ENCODE measurements at regions not wholly inside any gene's neighbourhood (a gene's known extent, or its start where the extent isn't known, plus 50 kb on each side); places are given as distances from the start of the nearest gene placed in this dataset.
"Not testable (repeated sequence)": the region's sequence is repeated elsewhere in the genome, so short reads cannot be mapped to it uniquely, and the experiment has no call there.

- peaks cover 8% of the 10 kb centered on the region for H3K9me3 ChIP-seq (ENCODE audit: control insufficient read depth, insufficient read depth, low read length)
- Mint-ChIP-seq H3K4me1 (no peaks in the 10 kb centered on the region), H3K4me3 (no peak overlapping the region), H3K9me3 (peaks cover 0 to 9% of the 10 kb centered on the region in 2 donors), H3K27ac (no peak overlapping the region), H3K36me3 (no peaks in the 10 kb centered on the region), H3K27me3 (ENCODE audit: low read depth in 2 of 2) (peaks cover 6 to 14% of the 10 kb centered on the region in 2 donors)
- DNase-seq (no peak), ATAC-seq (no peak)
- H3K27me3 ChIP-seq (ENCODE audit: control insufficient read depth, insufficient read depth, low read length): no peaks in the 10 kb centered on the region
- TF ChIP-seq, protein P1, sequence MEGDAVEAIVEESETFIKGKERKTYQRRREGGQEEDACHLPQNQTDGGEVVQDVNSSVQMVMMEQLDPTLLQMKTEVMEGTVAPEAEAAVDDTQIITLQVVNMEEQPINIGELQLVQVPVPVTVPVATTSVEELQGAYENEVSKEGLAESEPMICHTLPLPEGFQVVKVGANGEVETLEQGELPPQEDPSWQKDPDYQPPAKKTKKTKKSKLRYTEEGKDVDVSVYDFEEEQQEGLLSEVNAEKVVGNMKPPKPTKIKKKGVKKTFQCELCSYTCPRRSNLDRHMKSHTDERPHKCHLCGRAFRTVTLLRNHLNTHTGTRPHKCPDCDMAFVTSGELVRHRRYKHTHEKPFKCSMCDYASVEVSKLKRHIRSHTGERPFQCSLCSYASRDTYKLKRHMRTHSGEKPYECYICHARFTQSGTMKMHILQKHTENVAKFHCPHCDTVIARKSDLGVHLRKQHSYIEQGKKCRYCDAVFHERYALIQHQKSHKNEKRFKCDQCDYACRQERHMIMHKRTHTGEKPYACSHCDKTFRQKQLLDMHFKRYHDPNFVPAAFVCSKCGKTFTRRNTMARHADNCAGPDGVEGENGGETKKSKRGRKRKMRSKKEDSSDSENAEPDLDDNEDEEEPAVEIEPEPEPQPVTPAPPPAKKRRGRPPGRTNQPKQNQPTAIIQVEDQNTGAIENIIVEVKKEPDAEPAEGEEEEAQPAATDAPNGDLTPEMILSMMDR (IDR thresholded peaks at IDR 0.05): no peak
- H3K4me1 ChIP-seq (ENCODE audit: control insufficient read depth, insufficient read depth, low read length): no peaks in the 10 kb centered on the region
- no peak overlapping the region for H3K27ac ChIP-seq (ENCODE audit: low read length)
- no peak overlapping the region for H3K4me3 ChIP-seq (ENCODE audit: low read length)
- intact Hi-C loops (cut with micrococcal nuclease): no loop called here
- H3K36me3 ChIP-seq (ENCODE audit: control insufficient read depth, insufficient read depth, low read length): no peaks in the 10 kb centered on the region
- 89% methylated on average over 16 of the region's 16 CpGs for WGBS (ENCODE audit: insufficient coverage)
Measured at GRCh38 chr6:169093770-169094551, 159.7 kb downstream of the THBS2 start.

DNA sequence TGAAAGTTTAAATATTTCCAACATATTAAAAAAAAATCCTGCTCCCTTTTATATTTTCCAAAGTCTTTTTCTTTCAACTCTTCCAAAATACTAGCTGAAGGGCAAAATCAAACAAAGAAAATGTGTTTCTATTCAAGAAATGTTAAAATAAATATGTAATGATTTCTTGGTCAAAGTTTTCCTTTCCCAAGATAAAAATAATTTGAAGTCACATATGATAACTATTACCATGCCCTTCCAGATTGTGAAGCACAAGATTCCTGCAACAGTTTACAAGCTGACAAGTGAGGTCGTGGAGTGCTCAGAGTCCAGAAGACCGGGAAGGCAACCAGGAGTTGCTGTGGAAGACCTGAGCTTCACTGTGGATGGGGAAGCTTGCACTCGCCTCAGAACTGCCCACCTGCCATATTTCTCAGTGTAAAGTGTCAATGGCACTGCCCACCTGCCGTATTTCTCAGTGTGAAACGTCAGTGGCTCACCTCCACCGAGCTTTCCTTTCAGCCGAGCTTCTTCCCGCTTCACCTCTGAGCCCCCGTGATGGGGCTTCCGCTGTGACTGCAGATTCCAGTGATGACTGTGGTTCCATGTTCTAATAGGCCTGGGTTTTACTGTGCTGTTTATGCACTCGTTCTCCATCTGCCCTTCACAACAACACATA is 160.5 kb downstream of the THBS2 start:
- H3K27me3 ChIP-seq (ENCODE audit: control insufficient read depth, insufficient read depth, low read length): no peaks in the 10 kb centered on the region
- H3K4me3 ChIP-seq (ENCODE audit: low read length): no peak overlapping the region
- no peaks in the 10 kb centered on the region for H3K36me3 ChIP-seq (ENCODE audit: control insufficient read depth, insufficient read depth, low read length)
- Mint-ChIP-seq H3K27me3 (ENCODE audit: low read depth in 2 of 2) (peaks cover 8 to 10% of the 10 kb centered on the region in 2 donors), H3K27ac (no peak overlapping the region), H3K4me1 (no peaks in the 10 kb centered on the region), H3K4me3 (no peak overlapping the region), H3K9me3 (peaks cover 0 to 9% of the 10 kb centered on the region in 2 donors), H3K36me3 (no peaks in the 10 kb centered on the region)
- intact Hi-C loops (cut with micrococcal nuclease): no loop called here
- TF ChIP-seq, protein P1 (IDR thresholded peaks at IDR 0.05): no peak
- WGBS (ENCODE audit: insufficient coverage): 81% methylated on average over 11 of the region's 11 CpGs
- H3K4me1 ChIP-seq (ENCODE audit: control insufficient read depth, insufficient read depth, low read length): no peaks in the 10 kb centered on the region
- no peak overlapping the region for H3K27ac ChIP-seq (ENCODE audit: low read length)
- no peak for DNase-seq
- H3K9me3 ChIP-seq (ENCODE audit: control insufficient read depth, insufficient read depth, low read length): peaks cover 8% of the 10 kb centered on the region
- ATAC-seq: no peak

GRCh38 chr6:169092375-169092774 is 161.3 kb downstream of the THBS2 start:
- no peak overlapping the region for H3K4me3 ChIP-seq (ENCODE audit: low read length)
- H3K36me3 ChIP-seq (ENCODE audit: control insufficient read depth, insufficient read depth, low read length): no peaks in the 10 kb centered on the region
- Mint-ChIP-seq H3K27ac (no peak overlapping the region), H3K4me3 (no peak overlapping the region), H3K4me1 (no peaks in the 10 kb centered on the region), H3K27me3 (ENCODE audit: low read depth in 2 of 2) (peaks cover 4 to 8% of the 10 kb centered on the region in 2 donors), H3K36me3 (no peaks in the 10 kb centered on the region), H3K9me3 (peaks cover 0 to 9% of the 10 kb centered on the region in 2 donors)
- ATAC-seq (no peak), DNase-seq (no peak)
- no peak overlapping the region for H3K27ac ChIP-seq (ENCODE audit: low read length)
- intact Hi-C loops (cut with micrococcal nuclease): no loop called here
- H3K9me3 ChIP-seq (ENCODE audit: control insufficient read depth, insufficient read depth, low read length): peaks cover 8% of the 10 kb centered on the region
- TF ChIP-seq, protein P1 (IDR thresholded peaks at IDR 0.05): no peak
- 85% methylated on average over 3 of the region's 3 CpGs for WGBS (ENCODE audit: insufficient coverage)
- no peaks in the 10 kb centered on the region for H3K4me1 ChIP-seq (ENCODE audit: control insufficient read depth, insufficient read depth, low read length)
- H3K27me3 ChIP-seq (ENCODE audit: control insufficient read depth, insufficient read depth, low read length): no peaks in the 10 kb centered on the region

DNA sequence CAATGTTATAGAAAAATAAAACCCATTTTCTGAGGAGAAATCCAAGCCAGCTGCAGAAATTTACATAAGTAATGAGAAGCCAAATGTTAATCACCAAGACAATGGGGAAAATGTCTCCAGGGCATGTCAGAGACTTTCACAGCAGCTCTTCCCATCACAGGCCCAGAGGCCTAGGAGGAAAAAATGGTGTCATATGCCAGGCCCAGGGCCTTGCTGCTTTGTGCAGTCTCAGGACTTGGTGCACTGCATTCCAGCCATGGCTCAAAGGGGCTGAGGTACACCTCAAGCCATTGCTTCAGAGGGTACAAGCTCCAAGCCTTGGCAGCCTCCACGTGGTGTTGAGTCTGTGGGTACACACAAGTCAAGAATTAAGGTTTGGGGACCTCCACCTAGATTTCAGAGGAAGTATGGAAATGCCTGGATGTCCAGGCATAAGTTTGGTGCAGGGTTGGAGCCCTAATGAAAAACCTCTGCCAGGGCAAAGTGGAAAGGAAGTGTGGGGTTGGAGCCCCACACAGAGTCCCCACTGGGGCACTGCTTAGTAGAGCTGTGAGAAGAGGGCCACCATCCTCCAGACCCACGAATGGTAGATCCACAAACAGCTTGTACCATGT is 163.0 kb downstream of the THBS2 start:
- H3K4me3 Mint-ChIP-seq; H3K9me3 Mint-ChIP-seq; H3K9me3 ChIP-seq (ENCODE audit: control insufficient read depth, insufficient read depth, low read length); H3K27ac ChIP-seq (ENCODE audit: low read length); H3K4me1 Mint-ChIP-seq; DNase-seq; intact Hi-C loops (cut with micrococcal nuclease); H3K27me3 Mint-ChIP-seq (ENCODE audit: low read depth in 2 of 2); H3K36me3 Mint-ChIP-seq; H3K27ac Mint-ChIP-seq; H3K4me3 ChIP-seq (ENCODE audit: low read length); H3K4me1 ChIP-seq (ENCODE audit: control insufficient read depth, insufficient read depth, low read length); ATAC-seq; H3K36me3 ChIP-seq (ENCODE audit: control insufficient read depth, insufficient read depth, low read length); H3K27me3 ChIP-seq (ENCODE audit: control insufficient read depth, insufficient read depth, low read length): not testable (repeated sequence)
- WGBS (ENCODE audit: insufficient coverage): 53% methylated on average over 2 of the region's 2 CpGs

Data from natural killer cell (primary cell).